ENCODE measurements at regions not wholly inside any gene's neighbourhood (a gene's known extent, or its start where the extent isn't known, plus 50 kb on each side); places are given as distances from the start of the nearest gene placed in this dataset.
"Not testable (repeated sequence)": the region's sequence is repeated elsewhere in the genome, so short reads cannot be mapped to it uniquely, and the experiment has no call there.

DNA sequence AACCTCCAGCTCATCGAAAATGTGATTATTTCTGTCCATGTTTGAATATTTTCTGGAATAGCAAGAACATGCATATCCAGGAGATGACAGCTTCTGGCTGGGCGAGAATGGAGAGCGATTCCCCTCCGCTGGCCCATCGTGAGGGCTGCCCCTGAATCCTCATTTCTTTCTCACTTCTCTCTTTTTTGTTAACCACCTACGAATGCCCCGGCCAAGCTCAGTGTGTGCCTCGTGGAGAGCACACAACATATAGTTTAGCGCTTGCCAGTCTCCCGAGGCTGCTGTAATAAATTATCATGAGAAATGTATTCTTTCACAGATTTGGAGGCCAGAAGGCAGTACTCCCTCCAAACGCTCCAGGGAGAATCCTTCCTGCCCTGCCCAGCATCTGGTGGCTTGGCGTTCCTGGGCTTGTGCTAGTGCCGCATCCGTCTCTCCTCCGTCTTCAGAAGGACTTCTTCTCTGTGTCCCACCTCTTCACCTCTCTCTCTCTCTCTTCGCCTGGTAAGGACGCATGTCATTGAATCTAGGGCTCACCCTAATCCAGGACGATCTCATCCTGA, 1306.0 kb downstream of the TBC1D22A start:
- no peak for DNase-seq (ENCODE audit: low read depth in 2 of 3, low spot score in 2 of 3)

GRCh38 chr22:48065892-48066291, 1303.4 kb downstream of the TBC1D22A start:
- no peak for DNase-seq (ENCODE audit: low read depth in 2 of 3, low spot score in 2 of 3)

DNA sequence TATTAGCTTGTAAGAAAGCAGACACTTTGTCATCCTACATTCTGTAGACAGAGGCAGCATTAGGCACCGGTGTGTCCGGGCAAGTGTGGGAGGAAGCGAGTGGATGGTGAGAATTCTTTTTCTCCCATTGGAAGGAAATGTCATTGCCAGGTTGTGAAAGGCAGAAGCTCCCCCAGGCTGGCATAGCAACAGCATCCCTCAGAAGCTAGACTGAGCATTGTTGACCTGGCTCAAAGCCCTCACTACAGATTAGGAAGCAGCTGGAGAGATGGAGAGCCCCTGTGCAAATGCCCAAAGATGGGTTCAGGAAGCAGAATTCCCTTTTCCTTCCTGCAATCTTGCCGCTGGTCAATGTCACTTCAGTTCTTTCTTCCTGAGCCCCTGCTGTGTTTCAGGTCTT, 1299.3 kb downstream of the TBC1D22A start:
- no peak for DNase-seq (ENCODE audit: low read depth in 2 of 3, low spot score in 2 of 3)

DNA sequence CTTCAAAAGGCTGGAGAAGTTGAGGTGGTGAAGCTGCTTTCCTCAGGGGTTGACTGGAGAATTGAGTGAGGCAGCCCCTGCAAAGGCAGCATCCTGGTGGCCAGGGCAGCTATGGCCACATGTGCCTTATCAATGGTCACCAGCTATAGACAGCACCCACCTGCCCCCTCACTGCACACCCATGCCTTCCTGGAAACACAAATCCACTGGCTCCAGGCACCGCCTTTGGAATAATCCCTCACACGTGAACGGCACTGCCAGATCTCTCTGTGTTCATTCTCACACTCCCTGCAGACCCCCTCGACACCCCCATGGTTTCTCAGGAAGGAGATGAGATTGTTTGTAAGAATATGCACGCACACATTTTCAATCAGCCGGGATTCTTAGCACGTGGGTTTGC, 1297.8 kb downstream of the TBC1D22A start:
- DNase-seq (ENCODE audit: low read depth in 2 of 3, low spot score in 2 of 3) = no peak

GRCh38 chr22:48059521-48059920, 1297.1 kb downstream of the TBC1D22A start:
- DNase-seq (ENCODE audit: low read depth in 2 of 3, low spot score in 2 of 3) = not testable (repeated sequence)

DNA sequence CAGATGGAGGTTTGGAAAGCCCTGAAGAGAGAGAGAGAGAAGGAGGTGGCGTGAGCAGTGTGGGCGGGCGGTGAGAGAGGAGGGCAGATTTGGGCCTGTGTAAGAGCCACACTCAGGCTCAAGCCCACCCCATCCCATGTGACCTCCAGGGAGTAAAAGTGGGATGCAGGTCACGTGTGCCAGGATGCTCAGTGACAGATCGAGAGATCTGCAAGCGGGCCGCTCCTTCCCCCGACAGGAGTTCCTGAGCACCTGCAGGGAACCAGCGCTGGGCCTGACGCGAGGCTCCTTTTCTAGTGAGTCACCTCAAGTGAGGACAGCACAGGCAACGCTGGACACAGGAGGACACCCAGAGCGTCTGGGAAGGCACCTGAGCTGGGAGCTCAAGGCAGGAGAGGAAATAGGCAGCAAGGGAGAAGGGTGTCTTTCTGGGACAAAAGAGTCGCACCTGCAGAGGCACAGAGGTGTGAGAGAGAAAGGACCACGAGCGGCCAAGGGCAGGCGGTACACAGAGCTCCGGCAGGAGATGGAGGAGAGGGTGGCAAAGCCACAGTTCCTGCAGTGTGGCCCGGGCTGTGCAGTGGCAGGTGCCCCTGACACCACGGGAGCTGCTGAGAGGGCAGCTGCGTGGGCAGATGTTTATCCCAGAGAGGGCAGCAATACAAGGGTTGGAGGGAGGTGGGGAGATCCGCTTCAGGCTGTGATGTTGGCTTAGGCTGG, 1294.8 kb downstream of the TBC1D22A start:
- no peak for DNase-seq (ENCODE audit: low read depth in 2 of 3, low spot score in 2 of 3)

DNA sequence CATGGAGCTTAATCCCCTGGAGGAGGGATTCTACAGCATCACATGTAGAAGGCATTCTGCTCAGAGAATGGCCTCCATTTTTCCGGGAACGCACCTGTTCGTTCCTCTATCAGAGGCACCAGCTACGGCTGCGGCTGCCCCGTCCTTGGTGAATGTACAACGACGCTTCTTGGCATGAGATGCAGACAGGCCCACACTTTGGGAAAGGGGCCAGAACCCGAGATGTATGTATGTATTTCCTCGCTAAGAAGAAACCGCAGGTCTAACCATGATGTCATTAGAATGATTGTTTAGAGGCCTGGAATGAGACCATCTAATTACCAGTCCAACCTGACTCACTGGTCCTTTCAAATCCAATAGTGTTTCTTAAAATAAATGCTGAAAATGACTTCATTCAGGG, 1293.4 kb downstream of the TBC1D22A start:
- no peak for DNase-seq (ENCODE audit: low read depth in 2 of 3, low spot score in 2 of 3)

DNA sequence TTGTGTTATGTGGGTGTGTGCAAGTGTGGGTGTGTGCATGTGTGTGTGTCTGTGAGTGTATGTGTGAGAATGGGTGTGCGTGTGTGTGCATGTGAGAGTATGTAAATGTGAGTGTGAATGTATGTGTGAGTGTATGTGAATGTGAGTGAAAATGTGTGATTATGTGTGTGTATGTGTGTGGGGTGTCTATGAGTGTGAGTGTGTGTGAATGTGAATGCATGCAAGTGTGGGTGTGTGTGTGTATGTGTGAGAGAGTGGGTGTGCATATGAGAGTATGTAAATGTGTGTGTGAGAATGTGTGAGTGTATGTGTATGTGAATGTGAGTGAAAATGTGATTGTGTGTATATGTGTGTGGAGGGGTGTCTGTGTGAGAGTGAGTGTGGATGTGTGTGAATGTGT, 1292.7 kb downstream of the TBC1D22A start:
- no peak for DNase-seq (ENCODE audit: low read depth in 2 of 3, low spot score in 2 of 3)

DNA sequence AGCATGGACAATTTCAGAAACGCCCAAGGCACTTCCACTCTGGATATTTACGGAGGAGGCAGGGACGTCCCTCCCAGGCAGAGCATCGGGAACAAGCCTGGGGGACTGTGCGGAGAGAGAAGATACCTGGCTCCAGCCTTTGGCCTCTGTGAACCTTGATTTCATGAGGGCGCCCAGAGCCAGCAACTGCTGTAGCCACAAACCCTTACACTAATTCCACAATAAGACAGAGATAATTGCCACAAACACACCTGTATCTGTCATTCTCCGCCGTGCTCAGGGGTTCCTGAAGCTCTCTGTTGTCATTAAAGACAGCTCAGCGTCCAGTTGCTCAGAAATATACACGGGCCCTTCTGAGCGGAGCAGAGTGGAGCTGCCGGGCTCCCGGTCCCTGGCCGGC, 1292.1 kb downstream of the TBC1D22A start:
- no peak for DNase-seq (ENCODE audit: low read depth in 2 of 3, low spot score in 2 of 3)

- no peak for DNase-seq (ENCODE audit: low read depth in 2 of 3, low spot score in 2 of 3)
Measured at GRCh38 chr22:48053973-48054372, 1291.5 kb downstream of the TBC1D22A start.

- no peak for DNase-seq (ENCODE audit: low read depth in 2 of 3, low spot score in 2 of 3)
Measured at GRCh38 chr22:48053486-48053885, 1291.0 kb downstream of the TBC1D22A start.

- no peak for DNase-seq (ENCODE audit: low read depth in 2 of 3, low spot score in 2 of 3)
Measured at GRCh38 chr22:48052621-48052890, 1290.1 kb downstream of the TBC1D22A start.

DNA sequence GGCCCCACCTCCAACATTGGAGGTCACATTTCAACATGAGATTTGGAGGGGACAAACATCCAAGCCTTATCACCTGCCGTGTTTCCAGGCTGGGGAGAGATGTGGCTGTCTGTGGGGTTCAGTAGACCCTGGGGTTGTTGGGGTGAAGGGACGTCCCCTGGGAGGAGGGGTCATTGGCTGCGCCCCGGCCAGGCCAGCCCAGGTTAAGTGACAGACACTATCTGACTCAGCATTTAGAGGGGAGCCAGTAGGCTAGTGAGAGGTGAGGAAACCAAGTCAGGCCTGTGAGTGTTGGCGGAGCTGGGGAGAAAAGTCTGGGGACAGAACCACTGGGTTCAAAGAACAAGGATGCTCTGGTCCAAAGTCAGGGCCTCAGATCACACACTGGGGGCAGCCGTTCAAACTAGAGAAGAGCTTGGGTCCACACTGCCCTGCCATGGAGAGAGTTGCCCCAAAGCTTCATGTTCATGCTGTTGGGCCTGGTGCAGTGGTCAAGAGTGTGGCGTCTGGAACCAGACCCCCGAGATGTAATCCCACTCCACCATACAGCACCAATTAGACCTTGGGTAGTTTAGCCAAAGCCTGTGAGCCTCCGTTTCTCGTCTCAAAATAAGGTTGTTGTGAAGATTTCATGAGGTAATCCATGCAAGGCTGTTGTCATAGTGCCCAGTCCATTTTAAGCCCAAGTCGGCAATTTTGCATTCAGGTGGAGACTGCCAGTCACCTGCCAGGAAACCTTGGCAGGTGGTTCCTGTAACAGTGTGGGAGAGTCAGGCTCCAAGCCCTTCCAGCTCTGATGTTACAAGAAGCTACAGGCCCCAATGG, 1289.6 kb downstream of the TBC1D22A start:
- no peak for DNase-seq (ENCODE audit: low read depth in 2 of 3, low spot score in 2 of 3)

DNA sequence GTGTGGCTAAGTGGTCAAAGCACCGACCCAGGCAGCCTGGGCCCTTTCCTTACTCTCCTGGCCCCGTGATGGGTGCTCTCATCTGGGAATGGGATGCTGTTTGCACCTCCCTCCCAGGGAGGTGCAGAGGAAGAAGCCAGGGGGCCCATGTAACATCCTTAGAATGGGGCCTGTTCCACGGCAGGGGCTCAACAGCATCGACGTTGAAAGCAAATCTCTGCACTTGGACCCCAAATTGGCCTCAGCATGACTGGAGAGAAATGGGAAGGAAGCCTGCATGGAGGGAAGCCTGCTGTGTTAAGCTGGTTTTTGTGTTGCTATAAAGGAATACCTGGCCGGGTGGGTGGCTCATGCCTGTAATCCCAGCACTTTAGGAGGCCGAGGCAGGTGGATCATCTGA, 1288.4 kb downstream of the TBC1D22A start:
- no peak for DNase-seq (ENCODE audit: low read depth in 2 of 3, low spot score in 2 of 3)

- no peak for DNase-seq (ENCODE audit: low read depth in 2 of 3, low spot score in 2 of 3)
Measured at GRCh38 chr22:48049116-48049515, 1286.7 kb downstream of the TBC1D22A start.

GRCh38 chr22:48047722-48048500, 1285.5 kb downstream of the TBC1D22A start:
- DNase-seq (ENCODE audit: low read depth in 2 of 3, low spot score in 2 of 3) = no peak

DNA sequence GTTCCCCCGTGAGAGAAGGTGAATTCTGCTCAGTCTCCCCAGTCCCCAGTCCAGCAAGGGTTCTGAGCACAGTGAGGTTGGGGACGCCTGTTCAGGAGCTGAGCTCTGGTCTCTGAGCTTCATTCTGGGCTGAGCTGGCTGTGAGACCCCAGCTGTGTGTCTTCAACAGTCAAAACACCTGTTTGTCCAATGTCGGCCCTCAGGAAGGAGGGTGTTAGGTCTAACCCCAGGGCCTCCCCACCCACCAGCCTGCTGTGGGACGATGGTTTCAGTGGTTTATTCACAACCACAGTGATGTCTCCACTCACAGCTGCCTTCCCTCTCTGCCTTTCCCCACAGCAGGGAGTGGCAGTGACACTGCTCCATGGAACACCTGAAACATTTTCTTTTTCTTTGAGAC, 1282.9 kb downstream of the TBC1D22A start:
- no peak for DNase-seq (ENCODE audit: low read depth in 2 of 3, low spot score in 2 of 3)

DNA sequence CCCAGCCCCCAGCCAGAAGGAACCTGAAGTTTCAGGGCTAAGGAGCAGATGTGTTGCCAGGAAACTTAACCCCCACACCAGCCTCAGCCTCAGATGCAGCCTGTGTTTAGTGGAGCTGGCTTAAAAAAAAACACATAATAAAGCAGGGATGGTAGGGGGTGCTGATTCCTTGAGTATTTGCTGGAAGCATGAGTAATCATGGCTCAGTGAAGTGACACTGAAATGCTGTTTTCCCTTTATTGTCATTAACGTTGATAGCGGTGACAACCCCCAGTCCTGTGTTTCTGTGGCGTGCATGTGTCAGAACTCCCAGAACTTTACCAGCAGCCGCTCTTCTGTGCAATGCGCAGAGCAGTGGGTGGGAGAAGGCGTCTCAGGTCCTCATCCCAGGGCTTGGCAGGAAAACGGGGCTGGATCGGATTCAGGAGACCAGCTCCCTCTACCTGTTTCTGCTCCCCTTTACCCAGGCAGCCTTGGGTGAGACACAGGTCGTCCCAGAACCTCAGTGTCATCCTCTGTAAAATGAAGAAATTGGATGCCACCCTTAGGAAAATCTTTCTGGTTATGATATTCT, 1282.1 kb downstream of the TBC1D22A start:
- DNase-seq (ENCODE audit: low read depth in 2 of 3, low spot score in 2 of 3) = no peak

DNA sequence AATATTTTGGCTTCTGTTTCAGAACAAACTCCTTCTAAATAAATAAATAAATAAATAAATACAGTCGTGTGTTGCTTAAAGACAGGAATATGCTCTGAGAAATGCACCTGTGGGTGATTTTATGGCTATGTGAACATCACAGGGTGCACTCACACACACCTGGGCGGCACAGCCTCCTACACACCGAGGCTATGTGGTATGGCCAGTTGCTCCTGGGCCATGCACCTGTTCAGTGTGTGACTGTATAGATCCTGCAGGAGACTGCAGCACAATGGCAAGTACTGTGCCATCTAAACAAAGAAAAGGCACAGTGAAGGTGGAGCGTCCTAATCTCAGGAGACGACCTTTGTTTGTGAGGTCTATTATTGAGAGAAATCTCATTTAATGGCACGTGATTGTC, 1281.1 kb downstream of the TBC1D22A start:
- DNase-seq (ENCODE audit: low read depth in 2 of 3, low spot score in 2 of 3) = no peak

DNA sequence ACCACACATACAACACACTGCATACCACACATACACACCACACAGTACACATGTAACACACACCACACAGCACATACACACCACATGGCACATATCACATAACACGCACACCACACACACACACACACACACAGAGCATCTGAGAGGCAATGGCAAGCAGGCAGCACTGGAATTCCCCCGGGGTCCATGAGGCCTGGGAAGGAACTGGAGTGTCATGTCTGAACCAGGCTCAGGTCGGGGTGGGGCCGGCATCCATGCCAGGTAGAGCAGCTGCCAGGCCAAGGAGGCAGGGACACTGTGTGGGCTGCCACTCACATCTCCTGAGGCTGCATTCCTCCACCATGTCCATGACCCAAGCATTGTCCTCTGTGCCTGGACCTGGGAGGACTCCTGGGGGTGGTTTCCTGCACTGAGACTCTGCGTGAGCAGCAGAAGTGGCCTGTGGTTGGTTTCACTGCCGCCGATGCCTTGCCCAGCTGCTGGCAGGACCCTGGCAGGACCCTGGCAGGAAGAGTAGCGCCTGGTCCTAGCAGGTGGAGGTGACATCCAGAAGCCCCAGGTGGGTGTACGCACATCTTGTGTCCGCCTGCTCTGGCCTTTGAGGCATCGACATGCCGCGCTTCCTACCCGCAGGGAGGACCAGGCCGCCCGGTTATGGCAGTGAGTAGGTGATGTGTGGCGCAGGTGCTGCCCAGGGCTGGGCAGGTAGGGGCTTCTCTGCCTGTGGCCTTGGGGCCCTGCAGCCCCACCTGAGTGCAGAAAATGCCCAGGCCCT, 1280.4 kb downstream of the TBC1D22A start:
- DNase-seq (ENCODE audit: low read depth in 2 of 3, low spot score in 2 of 3) = no peak

GRCh38 chr22:48039326-48039725, 1276.9 kb downstream of the TBC1D22A start:
- DNase-seq (ENCODE audit: low read depth in 2 of 3, low spot score in 2 of 3) = no peak

Data from activated CD8-positive, alpha-beta memory T cell treated with anti-CD3 and anti-CD28 coated beads for 48 hours (primary cell).